Neuronal stem cell (in vitro differentiated cells): ENCODE measurements at regions not wholly inside any gene's neighbourhood (a gene's known extent, or its start where the extent isn't known, plus 50 kb on each side); places are given as distances from the start of the nearest gene placed in this dataset.
A peak's percentile ranks its signal among the peaks of the same experiment; 100 is the strongest.

Experiments used
- DNase-seq: peaks from one replicate; pipeline ENCODE4 v3.0.0-alpha.2; 2013; ENCODE audit warnings: low spot score
- H2AFZ ChIP-seq: one replicate; pipeline ENCODE4 v1.6.1; 2013; ENCODE audit warnings: mild to moderate bottlenecking, low read length, inconsistent platforms
- H2AK5ac ChIP-seq: 2 replicates; pipeline ENCODE4 v1.6.1; 2013; ENCODE audit warnings: low read depth, mild to moderate bottlenecking, inconsistent platforms, low read length, moderate library complexity, mixed read lengths
- H2BK120ac ChIP-seq: 2 replicates; pipeline ENCODE4 v1.6.1; 2013; ENCODE audit warnings: low read depth, mild to moderate bottlenecking, inconsistent platforms, low read length, moderate library complexity, mixed read lengths
- H2BK12ac ChIP-seq: one replicate; pipeline ENCODE4 v1.6.1; 2013; ENCODE audit warnings: low read length, inconsistent platforms
- H2BK15ac ChIP-seq: 2 replicates; pipeline ENCODE4 v1.6.1; 2013; ENCODE audit warnings: mild to moderate bottlenecking, low read length, inconsistent platforms, mixed read lengths
- H2BK5ac ChIP-seq: one replicate; pipeline ENCODE4 v1.6.1; 2013; ENCODE audit warnings: inconsistent platforms, mild to moderate bottlenecking, low read length, moderate library complexity
- H3K14ac ChIP-seq: one replicate; pipeline ENCODE4 v1.6.1; 2013; ENCODE audit warnings: low read length, inconsistent platforms
- H3K18ac ChIP-seq: 2 replicates; pipeline ENCODE4 v1.6.1; 2013; ENCODE audit warnings: low read length, inconsistent platforms
- H3K23ac ChIP-seq: 2 replicates; pipeline ENCODE4 v1.6.1; 2013; ENCODE audit warnings: low read depth, mild to moderate bottlenecking, mixed read lengths, low read length, inconsistent platforms; ENCODE audit not compliant: poor library complexity
- H3K27ac ChIP-seq: replicated peaks from 3 replicates; pipeline ENCODE4 v1.5.1; 2013; ENCODE audit warnings: low read length, inconsistent platforms
- H3K27me3 ChIP-seq, 3 experiments: 2 replicates each; pipeline ENCODE4 v1.6.1; 2013; ENCODE audit warnings: low read length in 3 of 3, mild to moderate bottlenecking in 2 of 3, inconsistent platforms in 1 of 3, low read depth in 1 of 3, mixed read lengths in 1 of 3, moderate library complexity in 1 of 3; ENCODE audit not compliant: control insufficient read depth in 3 of 3, insufficient read depth in 3 of 3
- H3K36me3 ChIP-seq, 2 donors: replicated peaks in 1 of 2; 2 replicates each; pipeline ENCODE4 v1.6.1; 2013; ENCODE audit warnings: low read length in 2 of 2; ENCODE audit not compliant: control insufficient read depth in 2 of 2, insufficient read depth in 2 of 2
- H3K4ac ChIP-seq: 2 replicates; pipeline ENCODE4 v1.6.1; 2013; ENCODE audit warnings: inconsistent platforms, mild to moderate bottlenecking, low read length, moderate library complexity
- H3K4me1 ChIP-seq, 2 donors: 1 replicate in 1 of 2; 2 replicates in 1 of 2; pipeline ENCODE4 v1.6.1; 2013; ENCODE audit warnings: low read length in 2 of 2, low read depth in 1 of 2; ENCODE audit not compliant: control insufficient read depth in 2 of 2, insufficient read depth in 1 of 2
- H3K4me2 ChIP-seq: one replicate; pipeline ENCODE4 v1.6.1; 2013; ENCODE audit warnings: mild to moderate bottlenecking, low read length, inconsistent platforms; ENCODE audit not compliant: insufficient read depth, poor library complexity, severe bottlenecking
- H3K4me3 ChIP-seq, 2 donors: 2 replicates each; pipeline ENCODE4 v1.5.1; 2013; ENCODE audit warnings: low read length in 2 of 2, mild to moderate bottlenecking in 2 of 2, inconsistent platforms in 1 of 2, moderate library complexity in 1 of 2
- H3K79me1 ChIP-seq: one replicate; pipeline ENCODE4 v1.6.1; 2013; ENCODE audit warnings: low read depth, mild to moderate bottlenecking, inconsistent platforms, low read length, moderate library complexity
- H3K9ac ChIP-seq: one replicate; pipeline ENCODE4 v1.6.1; 2013; ENCODE audit warnings: mild to moderate bottlenecking, low read depth, low read length, inconsistent platforms; ENCODE audit not compliant: poor library complexity
- H3K9me3 ChIP-seq, 2 donors: replicated peaks in 1 of 2; 2 replicates each; pipeline versions ENCODE3 to v1.6.1; 2013; ENCODE audit warnings: low read length in 2 of 2, mild to moderate bottlenecking in 2 of 2, inconsistent platforms in 1 of 2, low read depth in 1 of 2, mixed read lengths in 1 of 2, moderate library complexity in 1 of 2; ENCODE audit not compliant: control insufficient read depth in 2 of 2, insufficient read depth in 1 of 2
- H4K8ac ChIP-seq: one replicate; pipeline ENCODE4 v1.6.1; 2013; ENCODE audit warnings: low read depth, mild to moderate bottlenecking, inconsistent platforms, low read length, moderate library complexity
- H4K91ac ChIP-seq: one replicate; pipeline ENCODE4 v1.6.1; 2013; ENCODE audit warnings: low read length, low read depth, mild to moderate bottlenecking, inconsistent platforms; ENCODE audit not compliant: poor library complexity
- WGBS, 2 donors: extraction: QIAGEN DNeasy Blood & Tissue Kit; methylation state at CpG; one replicate each; pipeline ENCODE4 v1.1.7; 2013; ENCODE audit warnings: missing lambda C conversion rate in 2 of 2, mixed read lengths in 1 of 2; ENCODE audit not compliant: insufficient read length in 2 of 2, insufficient replicate concordance in 1 of 2; ENCODE audit errors: extremely low coverage in 2 of 2; 5-methylcytosine and 5-hydroxymethylcytosine counted together

DNA sequence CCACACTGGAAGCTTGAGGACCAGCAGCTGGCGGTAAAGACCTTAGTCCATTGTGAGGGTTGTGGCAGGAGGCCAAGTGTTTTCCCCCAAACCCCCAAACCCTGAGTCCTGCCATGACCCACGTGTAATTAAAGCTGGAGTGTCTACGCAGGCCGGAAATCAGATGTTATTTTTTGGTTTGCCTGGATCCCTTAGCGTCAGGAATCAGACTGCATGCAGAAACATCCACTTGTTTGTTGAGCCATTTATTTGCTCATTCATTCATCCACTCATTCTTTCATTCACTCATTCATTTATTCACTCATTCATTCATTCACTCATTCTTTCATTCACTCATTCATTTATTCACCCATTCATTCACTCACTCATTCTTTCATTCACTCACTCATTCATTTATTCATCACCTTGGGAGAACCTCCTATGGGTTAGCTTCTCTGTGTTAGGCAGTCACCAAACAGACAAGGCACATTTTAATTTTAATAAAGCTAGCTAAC, 313.1 kb downstream of the MAF start:
- H3K27me3 ChIP-seq = peaks cover 0 to 17% (median 0%) of the 10 kb centered on the region in 3 experiments
- no peak for DNase-seq
- H3K4me2 ChIP-seq = no peak overlapping the region
- H3K79me1 ChIP-seq = no peaks in the 10 kb centered on the region
- H2BK120ac ChIP-seq = no peak overlapping the region
- H3K27ac ChIP-seq = no peak overlapping the region
- H3K14ac ChIP-seq = no peak overlapping the region
- H3K36me3 ChIP-seq = no peaks in the 10 kb centered on the region
- H3K9me3 ChIP-seq = no peaks in the 10 kb centered on the region
- H2BK15ac ChIP-seq = no peak overlapping the region
- H2BK12ac ChIP-seq = no peak overlapping the region
- H3K4ac ChIP-seq = no peak overlapping the region
- H3K23ac ChIP-seq = no peak overlapping the region
- WGBS, 2 donors = no CpG with 5 or more reads among the region's 5 CpGs
- peak overlapping the region; percentile 54 for H3K9ac ChIP-seq
- H2BK5ac ChIP-seq = no peak overlapping the region
- no peak overlapping the region for H4K8ac ChIP-seq
- peaks cover 2 to 7% of the 10 kb centered on the region in 2 donors for H3K4me1 ChIP-seq
- peak overlapping the region; percentile 61 for H2AFZ ChIP-seq
- peak overlapping the region; percentile 49 for H3K18ac ChIP-seq
- no peak overlapping the region for H2AK5ac ChIP-seq
- no peak overlapping the region for H3K4me3 ChIP-seq
- no peak overlapping the region for H4K91ac ChIP-seq

DNA sequence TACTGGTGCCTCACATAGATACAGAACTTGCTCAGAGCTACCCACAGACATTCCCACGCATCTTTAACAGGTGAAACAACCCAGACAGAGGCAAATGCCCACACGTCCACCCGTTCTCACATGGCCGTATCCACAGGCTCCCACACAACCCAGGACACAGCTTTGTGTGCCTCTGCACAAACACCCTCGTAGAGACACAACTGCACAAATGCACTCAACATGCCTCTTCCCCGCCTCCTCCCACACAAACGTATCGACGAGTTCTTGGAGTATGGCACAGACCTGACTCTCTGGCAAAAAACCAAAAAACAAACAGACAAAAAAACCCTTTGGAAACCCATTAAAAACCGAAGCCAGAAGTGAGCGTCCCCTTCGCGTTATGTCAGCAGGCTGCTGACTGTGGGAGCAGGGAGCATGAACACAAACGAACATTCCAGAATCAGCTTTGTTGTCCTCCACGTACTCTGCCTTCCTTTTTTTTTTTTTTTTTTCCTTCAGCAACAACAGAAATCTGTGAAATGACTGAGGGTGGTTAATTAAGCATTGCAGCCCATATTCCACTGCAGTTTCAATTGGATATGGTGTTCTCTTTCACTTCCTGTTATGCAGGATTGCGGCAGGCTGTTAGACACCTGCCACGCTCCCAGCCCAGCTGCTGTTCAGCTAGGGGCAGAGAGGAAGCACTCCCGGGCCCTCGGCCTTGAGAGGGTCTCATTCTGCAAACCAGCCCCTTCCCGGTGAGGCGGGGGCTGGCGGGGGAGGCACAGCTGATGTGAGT, 313.7 kb downstream of the MAF start:
- no CpG with 5 or more reads among the region's 22 CpGs for WGBS, 2 donors
- Histone ChIP-seq H3K14ac (no peak overlapping the region), H3K27me3 (peaks cover 0 to 10% (median 0%) of the 10 kb centered on the region in 3 experiments), H3K4ac (no peak overlapping the region), H2BK15ac (no peak overlapping the region), H3K23ac (no peak overlapping the region), H3K36me3 (no peaks in the 10 kb centered on the region), H2BK120ac (no peak overlapping the region), H3K4me1 (peaks cover 2 to 7% of the 10 kb centered on the region in 2 donors), H3K4me2 (no peak overlapping the region), H3K79me1 (no peaks in the 10 kb centered on the region), H2AK5ac (no peak overlapping the region), H2AFZ (peak overlapping the region; percentile 61), H3K18ac (peak overlapping the region; percentile 49), H3K9ac (peak overlapping the region; percentile 54), H2BK5ac (no peak overlapping the region), H4K8ac (no peak overlapping the region), H4K91ac (no peak overlapping the region), H3K9me3 (no peaks in the 10 kb centered on the region), H2BK12ac (no peak overlapping the region), H3K4me3 (no peak overlapping the region), H3K27ac (no peak overlapping the region)
- DNase-seq = no peak

DNA sequence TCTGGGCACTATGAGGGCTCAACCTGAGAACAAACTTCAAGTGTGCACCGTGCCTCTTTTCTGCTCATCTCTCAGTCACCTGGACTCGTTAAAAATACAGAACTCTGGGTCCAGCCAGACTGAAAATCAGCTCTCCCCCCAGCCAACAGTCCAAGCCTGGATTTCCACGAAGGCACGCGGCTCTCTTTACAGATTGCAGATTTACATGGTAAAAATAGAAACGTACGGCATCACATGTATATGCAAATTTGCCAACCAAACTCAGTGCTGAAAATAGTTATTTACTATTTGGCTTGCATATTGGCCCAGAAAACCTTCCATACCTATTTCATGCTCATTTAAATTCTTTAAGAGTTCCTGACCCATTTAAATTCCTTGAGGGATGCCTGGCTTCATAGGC, 315.8 kb downstream of the MAF start:
- Histone ChIP-seq H3K27me3 (no peaks in the 10 kb centered on the region), H3K27ac (no peak overlapping the region), H2BK120ac (no peak overlapping the region), H3K4ac (no peak overlapping the region), H3K4me3 (no peak overlapping the region), H3K36me3 (no peaks in the 10 kb centered on the region), H3K14ac (no peak overlapping the region), H3K23ac (no peak overlapping the region), H3K9me3 (no peaks in the 10 kb centered on the region), H2AK5ac (no peak overlapping the region), H2BK12ac (no peak overlapping the region), H3K18ac (no peak overlapping the region), H3K4me1 (peaks cover 4 to 7% of the 10 kb centered on the region in 2 donors), H4K91ac (no peak overlapping the region), H3K79me1 (no peaks in the 10 kb centered on the region), H3K4me2 (no peak overlapping the region), H2BK15ac (no peak overlapping the region), H2BK5ac (no peak overlapping the region), H4K8ac (no peak overlapping the region), H2AFZ (no peak overlapping the region), H3K9ac (no peak overlapping the region)
- no peak for DNase-seq
- no CpG with 5 or more reads among the region's 7 CpGs for WGBS, 2 donors

DNA sequence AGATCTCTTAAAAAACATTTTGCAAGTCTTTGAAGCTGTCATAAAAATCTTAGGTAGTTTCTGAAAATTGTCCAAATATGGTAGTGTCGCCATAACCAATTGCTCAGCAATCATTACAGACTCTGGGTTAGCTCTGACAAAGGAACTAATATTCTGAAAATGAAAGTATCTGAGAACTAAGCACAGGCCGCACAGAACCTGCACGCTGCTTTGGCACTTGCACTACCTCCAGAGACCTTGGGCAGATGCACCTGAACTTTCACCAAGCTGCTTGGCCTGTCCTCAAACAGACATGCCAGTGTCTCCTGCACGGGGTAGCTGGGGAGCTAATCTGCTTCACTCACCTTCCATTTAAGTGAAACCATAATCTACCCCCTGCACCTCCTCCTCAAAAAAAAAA, 317.0 kb downstream of the MAF start:
- no peak overlapping the region for H3K4me3 ChIP-seq
- no peak overlapping the region for H3K18ac ChIP-seq
- no peak overlapping the region for H3K27ac ChIP-seq
- no peak overlapping the region for H4K91ac ChIP-seq
- H3K4ac ChIP-seq = no peak overlapping the region
- no peaks in the 10 kb centered on the region for H3K79me1 ChIP-seq
- H3K27me3 ChIP-seq = peaks cover 0 to 7% (median 0%) of the 10 kb centered on the region in 3 experiments
- no peak overlapping the region for H2AFZ ChIP-seq
- H3K4me2 ChIP-seq = no peak overlapping the region
- DNase-seq = no peak
- no peak overlapping the region for H2AK5ac ChIP-seq
- no peak overlapping the region for H2BK5ac ChIP-seq
- no CpG with 5 or more reads among the region's 4 CpGs for WGBS, 2 donors
- H3K9me3 ChIP-seq = no peaks in the 10 kb centered on the region
- H3K4me1 ChIP-seq = peaks cover 4 to 7% of the 10 kb centered on the region in 2 donors
- H4K8ac ChIP-seq = no peak overlapping the region
- H3K36me3 ChIP-seq = no peaks in the 10 kb centered on the region
- H2BK12ac ChIP-seq = no peak overlapping the region
- no peak overlapping the region for H3K23ac ChIP-seq
- H2BK15ac ChIP-seq = no peak overlapping the region
- H3K9ac ChIP-seq = no peak overlapping the region
- no peak overlapping the region for H2BK120ac ChIP-seq
- no peak overlapping the region for H3K14ac ChIP-seq
